ENCODE measurements at regions not wholly inside any gene's neighbourhood (a gene's known extent, or its start where the extent isn't known, plus 50 kb on each side); places are given as distances from the start of the nearest gene placed in this dataset.
"Not testable (repeated sequence)": the region's sequence is repeated elsewhere in the genome, so short reads cannot be mapped to it uniquely, and the experiment has no call there.

DNA sequence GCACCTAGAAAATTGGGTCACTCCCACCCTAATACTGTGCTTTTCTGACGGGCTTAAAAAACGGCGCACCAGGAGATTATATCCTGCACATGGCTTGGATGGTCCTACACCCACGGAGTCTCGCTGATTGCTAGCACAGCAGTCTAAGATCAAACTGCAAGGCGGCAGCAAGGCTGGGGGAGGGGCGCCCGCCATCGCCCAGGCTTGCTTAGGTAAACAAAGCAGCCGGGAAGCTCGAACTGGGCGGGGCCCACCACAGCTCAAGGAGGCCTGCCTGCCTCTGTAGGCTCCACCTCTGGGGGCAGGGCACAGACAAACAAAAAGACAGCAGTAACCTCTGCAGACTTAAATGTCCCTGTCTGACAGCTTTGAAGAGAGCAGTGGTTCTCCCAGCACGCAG lies 324.1 kb upstream of the ARHGEF26 start:
- DNase-seq; intact Hi-C loops (cut with DNase I); ATAC-seq (ENCODE audit: poor library complexity): not testable (repeated sequence)

GRCh38 chr3:153809097-153809496 lies 312.1 kb upstream of the ARHGEF26 start:
- intact Hi-C loops (cut with DNase I) = no loop called here
- DNase-seq (no peak), ATAC-seq (ENCODE audit: poor library complexity) (no peak)

DNA sequence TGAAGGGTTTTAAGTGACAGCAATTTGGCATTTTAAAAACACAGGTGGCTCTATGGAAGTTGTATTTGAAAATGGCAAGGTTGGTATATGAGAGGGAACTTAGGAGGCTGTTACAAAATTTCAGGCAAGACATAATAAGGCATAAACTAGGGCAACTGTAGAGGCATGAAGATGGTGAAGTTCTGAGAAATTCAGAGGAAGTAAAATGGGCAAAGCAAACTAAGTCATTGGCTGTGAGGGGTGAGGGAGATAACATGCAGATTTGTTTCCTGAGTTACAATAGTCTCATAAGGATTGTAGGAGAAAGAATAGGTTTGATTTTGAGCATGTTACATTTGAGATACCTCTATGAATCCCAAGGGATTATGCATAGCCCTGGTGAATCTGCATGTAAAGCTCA lies 302.9 kb upstream of the ARHGEF26 start:
- DNase-seq = no peak
- no peak for ATAC-seq (ENCODE audit: poor library complexity)
- intact Hi-C loops (cut with DNase I) = no loop called here

DNA sequence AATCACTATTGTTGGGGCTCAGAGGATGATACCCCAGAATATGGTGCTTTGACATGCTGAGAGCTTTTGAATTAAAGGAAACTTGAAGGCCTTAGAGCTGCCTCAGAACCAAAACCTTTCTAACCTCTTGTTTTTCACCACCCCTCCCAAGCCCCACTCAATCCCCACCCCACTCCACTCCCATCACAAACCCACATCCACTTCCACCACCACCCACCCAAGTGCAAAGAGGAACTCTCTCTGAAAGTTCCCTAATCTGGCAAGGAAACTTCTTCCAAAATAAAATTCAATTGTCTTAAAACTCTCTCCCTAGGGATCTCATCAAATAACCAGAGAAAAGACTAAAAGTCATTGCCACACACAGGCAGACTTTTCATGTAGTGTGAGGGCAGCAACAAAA lies 301.2 kb upstream of the ARHGEF26 start:
- DNase-seq (no peak), ATAC-seq (ENCODE audit: poor library complexity) (no peak)
- intact Hi-C loops (cut with DNase I) = no loop called here

DNA sequence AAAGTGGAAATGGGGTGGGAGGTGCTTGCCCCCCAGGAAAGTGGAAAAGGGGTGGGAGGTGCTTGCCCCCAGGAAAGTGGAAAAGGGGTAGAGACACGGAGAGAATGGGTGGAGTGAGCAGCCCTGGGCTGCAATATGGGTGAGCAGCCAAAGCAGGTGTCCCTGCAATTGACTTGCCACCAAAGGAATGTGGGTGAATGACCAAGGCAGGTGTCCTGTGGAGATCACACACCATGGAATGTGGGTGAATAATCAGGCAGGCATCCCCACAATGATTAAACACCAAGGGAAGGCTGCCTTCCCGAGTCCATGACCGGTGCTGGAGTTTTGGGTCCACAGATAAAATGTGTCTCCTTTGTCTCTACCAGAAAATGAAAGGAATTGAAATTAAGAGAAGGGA lies 292.8 kb upstream of the ARHGEF26 start:
- ATAC-seq (ENCODE audit: poor library complexity); intact Hi-C loops (cut with DNase I); DNase-seq: not testable (repeated sequence)

GRCh38 chr3:153829606-153830170 lies 291.5 kb upstream of the ARHGEF26 start:
- no peak for ATAC-seq (ENCODE audit: poor library complexity)
- intact Hi-C loops (cut with DNase I) = no loop called here

DNA sequence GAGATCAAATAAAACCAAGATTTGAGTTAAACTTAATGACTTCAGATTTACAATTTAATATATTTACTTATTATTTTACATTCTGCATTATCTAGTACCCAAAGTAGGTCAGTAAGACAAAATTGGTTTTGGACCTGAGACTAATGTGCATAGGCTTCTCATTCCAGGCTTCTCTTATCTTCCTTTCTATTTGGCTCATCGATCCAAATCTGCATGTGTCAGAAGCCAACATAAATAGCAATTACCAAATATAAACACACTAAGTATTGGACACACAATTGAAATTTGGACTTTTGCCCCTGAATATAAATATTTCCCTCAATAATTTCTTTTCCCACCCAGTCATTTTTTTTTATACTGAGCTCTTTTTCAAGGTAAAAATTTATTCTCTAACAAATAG lies 290.6 kb upstream of the ARHGEF26 start:
- intact Hi-C loops (cut with DNase I) = no loop called here
- no peak for ATAC-seq (ENCODE audit: poor library complexity)
- no peak for DNase-seq

More at GRCh38 chr3:153829606-153830170, 291.5 kb upstream of the ARHGEF26 start:
- DNase-seq = no peak

DNA sequence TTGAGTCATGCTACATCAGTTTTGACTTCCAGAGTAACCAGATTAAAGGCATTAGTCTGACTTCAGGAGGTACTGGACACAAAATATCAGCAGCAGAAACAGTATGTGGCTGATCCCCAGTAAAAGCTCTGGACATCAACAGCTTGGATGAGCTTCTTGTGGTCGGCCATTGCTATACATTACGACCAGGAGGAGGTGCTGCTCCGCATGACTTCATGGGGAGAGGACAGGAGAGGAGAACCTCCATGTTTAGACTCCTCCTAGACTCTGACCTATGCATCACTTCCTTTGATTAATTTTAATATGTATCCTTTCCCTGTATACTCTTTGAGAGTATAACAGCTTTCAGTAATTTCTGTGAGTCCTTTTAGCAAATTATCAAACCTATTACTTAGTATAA lies 285.6 kb upstream of the ARHGEF26 start:
- intact Hi-C loops (cut with DNase I) = no loop called here
- no peak for ATAC-seq (ENCODE audit: poor library complexity)

GRCh38 chr3:153840487-153840886 lies 280.7 kb upstream of the ARHGEF26 start:
- DNase-seq (no peak), ATAC-seq (ENCODE audit: poor library complexity) (no peak)
- intact Hi-C loops (cut with DNase I) = no loop called here

More for the DNA sequence above, 285.6 kb upstream of the ARHGEF26 start:
- DNase-seq = no peak

- ATAC-seq (ENCODE audit: poor library complexity) = no peak
- intact Hi-C loops (cut with DNase I) = no loop called here
- no peak for DNase-seq
These were observed 277.2 kb upstream of the ARHGEF26 start for GRCh38 chr3:153843994-153844393.

DNA sequence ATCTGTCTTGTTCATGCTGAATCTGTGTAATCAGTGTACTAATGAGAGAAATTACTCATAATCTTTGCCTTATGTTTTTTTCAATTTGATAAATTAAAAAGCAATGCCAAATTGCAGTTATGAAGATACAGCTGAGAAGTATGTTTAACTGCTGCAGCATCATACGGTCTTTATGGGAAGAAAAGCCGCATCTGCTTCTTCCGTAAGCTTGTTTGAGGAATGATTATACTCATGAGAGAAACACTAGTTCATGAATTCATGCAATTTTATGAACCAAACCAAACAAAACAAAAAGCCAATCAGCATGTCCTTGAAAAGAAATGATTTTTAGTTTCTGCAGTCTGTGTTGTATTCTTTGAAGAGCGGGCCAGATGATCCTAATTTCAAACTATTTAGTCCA lies 275.9 kb upstream of the ARHGEF26 start:
- intact Hi-C loops (cut with DNase I) = no loop called here
- DNase-seq = no peak
- no peak for ATAC-seq (ENCODE audit: poor library complexity)

DNA sequence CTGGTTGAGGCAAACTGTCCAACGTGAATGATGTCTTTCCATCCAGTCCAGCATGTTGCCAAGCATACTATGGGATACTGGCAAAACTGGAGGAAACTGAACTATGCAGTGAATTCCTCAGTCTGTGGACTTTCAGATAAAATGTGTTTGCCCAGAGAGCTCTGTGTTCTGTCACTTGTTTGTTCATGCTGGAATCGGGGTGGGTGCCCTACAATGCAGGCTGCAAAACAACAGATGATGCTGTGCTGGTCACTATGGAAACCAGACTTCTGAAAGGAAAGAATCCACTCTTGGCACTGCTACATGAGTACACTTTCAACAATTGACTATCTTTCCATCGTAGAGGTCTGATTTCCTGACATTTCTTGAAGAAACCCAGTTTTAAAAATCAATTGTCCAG lies 272.5 kb upstream of the ARHGEF26 start:
- DNase-seq = no peak
- intact Hi-C loops (cut with DNase I) = no loop called here

GRCh38 chr3:153852355-153852754 lies 268.8 kb upstream of the ARHGEF26 start:
- intact Hi-C loops (cut with DNase I) = no loop called here
- DNase-seq = no peak
- no peak for ATAC-seq (ENCODE audit: poor library complexity)

More for the DNA sequence above, 272.5 kb upstream of the ARHGEF26 start:
- ATAC-seq (ENCODE audit: poor library complexity) = no peak

DNA sequence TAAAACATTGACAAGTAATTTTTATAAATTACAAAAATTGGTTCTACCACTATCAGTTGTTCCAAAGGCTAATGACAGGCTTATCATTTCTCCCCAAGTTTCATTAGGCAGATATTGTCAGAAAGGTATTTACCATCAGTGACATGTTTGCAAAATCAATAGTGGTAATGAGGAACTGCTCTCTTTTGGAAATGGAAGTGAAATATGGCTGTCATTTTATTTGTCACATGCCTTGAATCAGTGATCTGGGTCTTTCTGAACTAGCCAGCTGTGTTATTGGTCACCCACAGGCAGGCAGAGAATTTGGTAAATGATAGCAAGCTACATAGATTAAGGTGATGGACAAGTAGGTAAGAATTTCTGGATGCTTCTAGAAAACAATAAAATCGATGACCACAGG lies 268.0 kb upstream of the ARHGEF26 start:
- no peak for ATAC-seq (ENCODE audit: poor library complexity)
- intact Hi-C loops (cut with DNase I) = no loop called here
- no peak for DNase-seq

DNA sequence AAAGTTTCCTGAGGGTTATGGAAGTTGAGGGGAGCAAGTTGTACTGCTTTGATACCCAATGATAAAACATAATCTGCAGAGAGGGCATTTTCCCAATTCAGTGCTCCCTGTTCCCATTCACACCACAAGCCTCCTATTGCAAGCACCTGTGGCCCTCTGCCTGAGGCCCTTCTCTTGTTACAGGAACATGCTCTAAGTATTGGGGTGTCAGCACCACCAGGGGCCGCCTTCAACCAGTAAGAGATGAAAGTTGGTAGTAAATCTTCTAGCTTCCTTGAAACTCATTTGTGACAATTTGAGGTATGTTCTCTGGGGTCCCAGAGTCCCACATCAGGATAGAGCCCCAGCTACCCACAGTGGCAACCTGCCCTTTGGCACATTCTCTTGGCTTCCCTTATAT lies 265.4 kb upstream of the ARHGEF26 start:
- intact Hi-C loops (cut with DNase I) = no loop called here
- ATAC-seq (ENCODE audit: poor library complexity) (no peak), DNase-seq (no peak)

- intact Hi-C loops (cut with DNase I) = no loop called here
- no peak for DNase-seq
- no peak for ATAC-seq (ENCODE audit: poor library complexity)
These were observed 264.3 kb upstream of the ARHGEF26 start for GRCh38 chr3:153856932-153857331.

DNA sequence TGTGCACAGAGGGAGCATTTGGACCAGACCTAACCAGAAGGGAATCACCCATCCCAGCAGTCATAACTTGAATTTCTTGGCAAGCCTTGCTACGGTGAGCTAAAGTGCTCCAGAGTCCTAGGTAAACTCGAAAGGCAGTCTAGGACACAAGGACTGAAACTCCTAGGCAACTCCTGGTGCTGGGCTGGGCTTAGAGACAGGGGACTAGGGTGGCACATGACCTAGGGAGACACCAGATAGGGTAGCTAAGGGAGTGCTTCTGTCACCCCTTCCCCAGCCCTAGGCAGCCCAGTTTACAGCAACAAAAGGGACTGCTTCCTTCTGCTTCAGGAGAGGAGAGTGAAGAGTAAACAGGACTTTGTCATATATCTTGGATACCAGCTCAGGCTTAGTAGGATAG lies 256.4 kb upstream of the ARHGEF26 start:
- ATAC-seq (ENCODE audit: poor library complexity) (no peak), DNase-seq (no peak)
- intact Hi-C loops (cut with DNase I) = no loop called here

- no peak for ATAC-seq (ENCODE audit: poor library complexity)
- intact Hi-C loops (cut with DNase I) = no loop called here
- DNase-seq = no peak
These were observed 254.3 kb upstream of the ARHGEF26 start for GRCh38 chr3:153866901-153867300.

GRCh38 chr3:153874348-153874747 lies 246.8 kb upstream of the ARHGEF26 start:
- intact Hi-C loops (cut with DNase I); DNase-seq; ATAC-seq (ENCODE audit: poor library complexity): not testable (repeated sequence)

- intact Hi-C loops (cut with DNase I) = no loop called here
- ATAC-seq (ENCODE audit: poor library complexity) (no peak), DNase-seq (no peak)
These were observed 240.7 kb upstream of the ARHGEF26 start for GRCh38 chr3:153880493-153880892.

DNA sequence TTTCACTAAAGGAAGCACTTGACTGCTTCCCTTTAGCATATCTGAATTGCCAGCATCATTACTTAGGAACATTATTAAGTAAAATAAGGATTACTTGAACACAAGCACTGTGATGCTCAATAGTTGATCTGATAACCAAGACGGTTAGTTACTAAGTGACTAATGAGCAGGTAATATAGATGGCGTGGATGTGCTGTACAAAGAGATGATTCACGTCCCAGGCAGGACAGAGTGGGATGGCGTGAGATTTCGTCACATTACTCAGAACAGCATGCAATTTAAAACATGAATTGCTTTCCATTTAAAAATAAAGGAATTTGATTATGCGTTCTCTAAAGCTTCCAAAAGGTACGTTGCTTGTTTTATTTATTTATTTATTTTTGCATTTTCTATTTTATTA lies 240.0 kb upstream of the ARHGEF26 start:
- DNase-seq (no peak), ATAC-seq (ENCODE audit: poor library complexity) (no peak)
- intact Hi-C loops (cut with DNase I) = no loop called here
